ENCODE measurements at regions not wholly inside any gene's neighbourhood (a gene's known extent, or its start where the extent isn't known, plus 50 kb on each side); places are given as distances from the start of the nearest gene placed in this dataset.

DNA sequence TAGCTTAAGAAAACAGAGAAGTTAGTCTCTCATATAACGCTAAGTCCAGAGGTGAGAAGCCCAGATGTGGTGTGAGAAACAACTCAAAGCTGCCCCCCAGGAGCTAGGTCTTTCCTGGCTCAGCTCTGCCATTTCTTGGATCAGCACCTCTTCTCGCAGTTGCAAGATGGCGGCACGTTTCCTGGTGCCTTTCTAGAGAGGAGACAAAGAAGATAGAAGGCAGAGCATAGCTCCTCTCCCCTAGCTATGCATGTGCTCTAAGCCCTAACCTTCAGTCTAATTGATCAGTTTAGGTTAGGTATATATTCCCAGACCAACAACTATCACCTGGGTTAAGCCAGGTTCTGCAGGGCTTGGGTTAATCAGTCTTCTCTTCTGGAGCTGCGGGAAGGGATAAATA is 119.5 kb upstream of the RAB12 start:
- TF ChIP-seq, protein P1, sequence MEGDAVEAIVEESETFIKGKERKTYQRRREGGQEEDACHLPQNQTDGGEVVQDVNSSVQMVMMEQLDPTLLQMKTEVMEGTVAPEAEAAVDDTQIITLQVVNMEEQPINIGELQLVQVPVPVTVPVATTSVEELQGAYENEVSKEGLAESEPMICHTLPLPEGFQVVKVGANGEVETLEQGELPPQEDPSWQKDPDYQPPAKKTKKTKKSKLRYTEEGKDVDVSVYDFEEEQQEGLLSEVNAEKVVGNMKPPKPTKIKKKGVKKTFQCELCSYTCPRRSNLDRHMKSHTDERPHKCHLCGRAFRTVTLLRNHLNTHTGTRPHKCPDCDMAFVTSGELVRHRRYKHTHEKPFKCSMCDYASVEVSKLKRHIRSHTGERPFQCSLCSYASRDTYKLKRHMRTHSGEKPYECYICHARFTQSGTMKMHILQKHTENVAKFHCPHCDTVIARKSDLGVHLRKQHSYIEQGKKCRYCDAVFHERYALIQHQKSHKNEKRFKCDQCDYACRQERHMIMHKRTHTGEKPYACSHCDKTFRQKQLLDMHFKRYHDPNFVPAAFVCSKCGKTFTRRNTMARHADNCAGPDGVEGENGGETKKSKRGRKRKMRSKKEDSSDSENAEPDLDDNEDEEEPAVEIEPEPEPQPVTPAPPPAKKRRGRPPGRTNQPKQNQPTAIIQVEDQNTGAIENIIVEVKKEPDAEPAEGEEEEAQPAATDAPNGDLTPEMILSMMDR (optimal IDR thresholded peaks at IDR 0.05 in 1 of 3, IDR thresholded peaks at IDR 0.05 in 1 of 3, conservative IDR thresholded peaks at IDR 0.05 in 1 of 3; ENCODE audit: extremely low read depth in 1 of 3, insufficient read depth in 2 of 3, low read length in 3 of 3): no peak
- no peak for TF ChIP-seq EZH2 (IDR thresholded peaks at IDR 0.05; ENCODE audit: low read length)

Measured in keratinocyte (primary cell).